ENCODE measurements at regions not wholly inside any gene's neighbourhood (a gene's known extent, or its start where the extent isn't known, plus 50 kb on each side); places are given as distances from the start of the nearest gene placed in this dataset.
A peak's percentile ranks its signal among the peaks of the same experiment; 100 is the strongest.

DNA sequence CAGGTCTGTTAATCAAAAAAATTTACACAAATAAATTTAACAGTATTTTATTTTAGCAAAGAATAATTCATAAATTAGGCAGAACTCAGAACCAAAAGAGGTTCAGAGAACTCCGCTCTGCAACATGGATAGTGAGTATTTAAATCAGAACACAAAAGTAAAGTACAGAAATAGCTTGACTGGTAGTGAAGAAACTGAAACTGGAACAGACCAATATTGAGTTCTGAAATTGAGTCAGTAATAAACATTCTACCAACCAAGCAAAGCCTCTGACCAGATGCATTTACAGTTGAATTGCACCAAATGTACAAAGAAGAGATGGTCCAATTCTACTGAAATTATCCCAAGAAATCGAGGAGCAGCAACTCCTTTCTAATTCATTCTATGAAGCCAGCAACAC is 1542.8 kb downstream of the EFNA5 start:
- POLR2A ChIA-PET = interaction anchor here (1.3 kb wide), 1 partner anchor 10 kb away, joined by 3 read pairs; no protein-coding TSS in a partner anchor
- CTCF ChIA-PET (ENCODE audit: unreplicated experiment) = no interaction called here
- Histone ChIP-seq H3K9me3 (ENCODE audit: low read length) (no peaks in the 10 kb centered on the region), H4K20me1 (ENCODE audit: insufficient read depth, low read length) (no peaks in the 10 kb centered on the region), H3K9me2 (ENCODE audit: insufficient read depth, low read length) (no peaks in the 10 kb centered on the region), H3K4me1 (ENCODE audit: insufficient read depth, low read length, poor library complexity, severe bottlenecking) (no peaks in the 10 kb centered on the region), H3K4me3 (ENCODE audit: low read depth, low read length, poor library complexity, severe bottlenecking) (no peak overlapping the region), H3K36me3 (ENCODE audit: insufficient read depth, low read length) (no peaks in the 10 kb centered on the region), H2AFZ (ENCODE audit: low read length) (no peak overlapping the region), H3K27ac (ENCODE audit: low read depth, low read length, poor library complexity, severe bottlenecking) (no peak overlapping the region), H3K79me2 (ENCODE audit: insufficient read depth, low read depth, low read length) (no peaks in the 10 kb centered on the region), H3K4me2 (ENCODE audit: low read length) (no peak overlapping the region)
- no peak for DNase-seq (ENCODE audit: low spot score)
- no TSS peak for BruUV-seq (replicated peaks)
- intact Hi-C loops (cut with micrococcal nuclease; ENCODE audit: unreplicated experiment) = no loop called here
- TF ChIP-seq, protein P1, sequence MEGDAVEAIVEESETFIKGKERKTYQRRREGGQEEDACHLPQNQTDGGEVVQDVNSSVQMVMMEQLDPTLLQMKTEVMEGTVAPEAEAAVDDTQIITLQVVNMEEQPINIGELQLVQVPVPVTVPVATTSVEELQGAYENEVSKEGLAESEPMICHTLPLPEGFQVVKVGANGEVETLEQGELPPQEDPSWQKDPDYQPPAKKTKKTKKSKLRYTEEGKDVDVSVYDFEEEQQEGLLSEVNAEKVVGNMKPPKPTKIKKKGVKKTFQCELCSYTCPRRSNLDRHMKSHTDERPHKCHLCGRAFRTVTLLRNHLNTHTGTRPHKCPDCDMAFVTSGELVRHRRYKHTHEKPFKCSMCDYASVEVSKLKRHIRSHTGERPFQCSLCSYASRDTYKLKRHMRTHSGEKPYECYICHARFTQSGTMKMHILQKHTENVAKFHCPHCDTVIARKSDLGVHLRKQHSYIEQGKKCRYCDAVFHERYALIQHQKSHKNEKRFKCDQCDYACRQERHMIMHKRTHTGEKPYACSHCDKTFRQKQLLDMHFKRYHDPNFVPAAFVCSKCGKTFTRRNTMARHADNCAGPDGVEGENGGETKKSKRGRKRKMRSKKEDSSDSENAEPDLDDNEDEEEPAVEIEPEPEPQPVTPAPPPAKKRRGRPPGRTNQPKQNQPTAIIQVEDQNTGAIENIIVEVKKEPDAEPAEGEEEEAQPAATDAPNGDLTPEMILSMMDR (conservative IDR thresholded peaks at IDR 0.05; ENCODE audit: low read length) = no peak
- no peak for TF ChIP-seq EZH2phosphoT487 (IDR thresholded peaks at IDR 0.05; ENCODE audit: borderline replicate concordance, low read depth, low read length)

GRCh38 chr5:106127341-106127781 is 1543.4 kb downstream of the EFNA5 start:
- ChIA-PET POLR2A (interaction anchor here (0.6 to 1.3 kb wide), 2 partner anchors 11 to 207 kb away, joined by 3 read pairs; no protein-coding TSS in a partner anchor), CTCF (ENCODE audit: unreplicated experiment) (interaction anchor here (0.6 kb wide), 1 partner anchor 18 kb away, joined by 3 read pairs; no protein-coding TSS in a partner anchor)
- Histone ChIP-seq H3K9me2 (ENCODE audit: insufficient read depth, low read length) (no peaks in the 10 kb centered on the region), H3K36me3 (ENCODE audit: insufficient read depth, low read length) (no peaks in the 10 kb centered on the region), H3K4me2 (ENCODE audit: low read length) (no peak overlapping the region), H3K4me3 (ENCODE audit: low read depth, low read length, poor library complexity, severe bottlenecking) (no peak overlapping the region), H4K20me1 (ENCODE audit: insufficient read depth, low read length) (no peaks in the 10 kb centered on the region), H3K4me1 (ENCODE audit: insufficient read depth, low read length, poor library complexity, severe bottlenecking) (no peaks in the 10 kb centered on the region), H3K79me2 (ENCODE audit: insufficient read depth, low read depth, low read length) (no peaks in the 10 kb centered on the region), H3K9me3 (ENCODE audit: low read length) (no peaks in the 10 kb centered on the region), H3K27ac (ENCODE audit: low read depth, low read length, poor library complexity, severe bottlenecking) (no peak overlapping the region), H2AFZ (ENCODE audit: low read length) (no peak overlapping the region)
- BruUV-seq (replicated peaks) = no TSS peak
- intact Hi-C loops (cut with micrococcal nuclease; ENCODE audit: unreplicated experiment) = no loop called here
- no peak for DNase-seq (ENCODE audit: low spot score)
- TF ChIP-seq, protein P1 (conservative IDR thresholded peaks at IDR 0.05; ENCODE audit: low read length) = no peak
- TF ChIP-seq EZH2phosphoT487 (IDR thresholded peaks at IDR 0.05; ENCODE audit: borderline replicate concordance, low read depth, low read length) = no peak

GRCh38 chr5:106121972-106122605 is 1548.6 kb downstream of the EFNA5 start:
- no TSS peak for BruUV-seq (replicated peaks)
- CTCF ChIA-PET (ENCODE audit: unreplicated experiment) = no interaction called here

More at GRCh38 chr5:106121972-106122605, 1548.6 kb downstream of the EFNA5 start:
- Histone ChIP-seq H3K9me2 (ENCODE audit: insufficient read depth, low read length) (no peaks in the 10 kb centered on the region), H3K4me3 (ENCODE audit: low read depth, low read length, poor library complexity, severe bottlenecking) (no peak overlapping the region), H2AFZ (ENCODE audit: low read length) (no peak overlapping the region), H3K36me3 (ENCODE audit: insufficient read depth, low read length) (no peaks in the 10 kb centered on the region), H3K9me3 (ENCODE audit: low read length) (no peaks in the 10 kb centered on the region), H3K4me2 (ENCODE audit: low read length) (no peak overlapping the region), H3K27ac (ENCODE audit: low read depth, low read length, poor library complexity, severe bottlenecking) (no peak overlapping the region), H4K20me1 (ENCODE audit: insufficient read depth, low read length) (no peaks in the 10 kb centered on the region), H3K79me2 (ENCODE audit: insufficient read depth, low read depth, low read length) (no peaks in the 10 kb centered on the region), H3K4me1 (ENCODE audit: insufficient read depth, low read length, poor library complexity, severe bottlenecking) (no peaks in the 10 kb centered on the region)
- peak; percentile 20 for DNase-seq (ENCODE audit: low spot score)
- POLR2A ChIA-PET = interaction anchor here (0.5 kb wide), 1 partner anchor 1833 kb away, joined by 5 read pairs; no protein-coding TSS in a partner anchor
- intact Hi-C loops (cut with micrococcal nuclease; ENCODE audit: unreplicated experiment) = no loop called here
- TF ChIP-seq EZH2phosphoT487 (IDR thresholded peaks at IDR 0.05; ENCODE audit: borderline replicate concordance, low read depth, low read length) = no peak
- TF ChIP-seq, protein P1 (conservative IDR thresholded peaks at IDR 0.05; ENCODE audit: low read length) = peak; percentile 94
